ENCODE measurements at regions not wholly inside any gene's neighbourhood (a gene's known extent, or its start where the extent isn't known, plus 50 kb on each side); places are given as distances from the start of the nearest gene placed in this dataset.

- TF ChIP-seq POLR2A (IDR thresholded peaks at IDR 0.05): no peak
- TF ChIP-seq CTCF (IDR thresholded peaks at IDR 0.05): no peak
- Histone ChIP-seq H3K36me3 (replicated peaks in 1 of 2; ENCODE audit: insufficient read depth in 1 of 2, low read depth in 2 of 2) (no peaks in the 10 kb centered on the region), H3K9me3 (no peaks in the 10 kb centered on the region), H3K4me3 (no peak overlapping the region), H3K27me3 (no peaks in the 10 kb centered on the region), H3K27ac (no peak overlapping the region), H3K4me1 (no peaks in the 10 kb centered on the region)
- intact Hi-C loops (cut with DNase I): no loop called here
- ATAC-seq (no peak), DNase-seq (no peak)
- 79 to 88% methylated on average over 2 of the region's 2 CpGs for WGBS, 2 donors
Observed at GRCh38 chr15:46222826-46223225, 588.0 kb downstream of the SQOR start.

GRCh38 chr15:46229263-46229662 lies 594.4 kb downstream of the SQOR start:
- DNase-seq: no peak
- 32 to 93% methylated on average over 1 of the region's 1 CpG for WGBS, 2 donors
- Histone ChIP-seq H3K27me3 (no peaks in the 10 kb centered on the region), H3K9me3 (no peaks in the 10 kb centered on the region), H3K36me3 (replicated peaks in 1 of 2; ENCODE audit: insufficient read depth in 1 of 2, low read depth in 2 of 2) (no peaks in the 10 kb centered on the region), H3K4me3 (no peak overlapping the region), H3K27ac (no peak overlapping the region), H3K4me1 (no peaks in the 10 kb centered on the region)
- ATAC-seq: no peak
- intact Hi-C loops (cut with DNase I): no loop called here
- TF ChIP-seq CTCF (IDR thresholded peaks at IDR 0.05) (no peak), POLR2A (IDR thresholded peaks at IDR 0.05) (no peak)

- ATAC-seq (no peak), DNase-seq (no peak)
- no peaks in the 10 kb centered on the region for H3K9me3 ChIP-seq
- H3K4me3 ChIP-seq: no peak overlapping the region
- no peaks in the 10 kb centered on the region for H3K36me3 ChIP-seq (replicated peaks in 1 of 2; ENCODE audit: insufficient read depth in 1 of 2, low read depth in 2 of 2)
- WGBS, 2 donors: 77 to 87% methylated on average over 5 of the region's 5 CpGs
- TF ChIP-seq CTCF (IDR thresholded peaks at IDR 0.05): no peak
- no peak for TF ChIP-seq POLR2A (IDR thresholded peaks at IDR 0.05)
- intact Hi-C loops (cut with DNase I): no loop called here
- no peaks in the 10 kb centered on the region for H3K4me1 ChIP-seq
- no peaks in the 10 kb centered on the region for H3K27me3 ChIP-seq
- H3K27ac ChIP-seq: no peak overlapping the region
Observed at GRCh38 chr15:46231786-46232185, 597.0 kb downstream of the SQOR start.

GRCh38 chr15:46232471-46232870 lies 597.6 kb downstream of the SQOR start:
- DNase-seq: no peak
- H3K36me3 ChIP-seq (replicated peaks in 1 of 2; ENCODE audit: insufficient read depth in 1 of 2, low read depth in 2 of 2): no peaks in the 10 kb centered on the region
- no peaks in the 10 kb centered on the region for H3K9me3 ChIP-seq
- H3K4me1 ChIP-seq: no peaks in the 10 kb centered on the region
- H3K27me3 ChIP-seq: no peaks in the 10 kb centered on the region
- no peak for ATAC-seq
- TF ChIP-seq POLR2A (IDR thresholded peaks at IDR 0.05) (no peak), CTCF (IDR thresholded peaks at IDR 0.05) (no peak)
- intact Hi-C loops (cut with DNase I): no loop called here
- H3K4me3 ChIP-seq: no peak overlapping the region
- no peak overlapping the region for H3K27ac ChIP-seq
- 73 to 81% methylated on average over 2 of the region's 2 CpGs for WGBS, 2 donors

- Histone ChIP-seq H3K4me1 (peaks cover 8% of the 10 kb centered on the region), H3K9me3 (no peaks in the 10 kb centered on the region), H3K4me3 (no peak overlapping the region), H3K27ac (no peak overlapping the region), H3K27me3 (no peaks in the 10 kb centered on the region), H3K36me3 (replicated peaks in 1 of 2; ENCODE audit: insufficient read depth in 1 of 2, low read depth in 2 of 2) (no peaks in the 10 kb centered on the region)
- WGBS, 2 donors: 19 to 31% methylated on average over 1 of the region's 1 CpG
- intact Hi-C loops (cut with DNase I): no loop called here
- no peak for ATAC-seq
- TF ChIP-seq POLR2A (IDR thresholded peaks at IDR 0.05) (no peak), CTCF (IDR thresholded peaks at IDR 0.05) (no peak)
- no peak for DNase-seq
Observed at GRCh38 chr15:46242935-46243334, 608.1 kb downstream of the SQOR start.

Measured in body of pancreas (tissue), 4 donors.